ELR (cell line): ENCODE measurements at regions not wholly inside any gene's neighbourhood (a gene's known extent, or its start where the extent isn't known, plus 50 kb on each side); places are given as distances from the start of the nearest gene placed in this dataset.
A peak's percentile ranks its signal among the peaks of the same experiment; 100 is the strongest.

Experiments
- DNase-seq: peaks from one replicate; pipeline ENCODE4 v3.0.0-alpha.2; 2015; ENCODE audit warnings: low read depth

DNA sequence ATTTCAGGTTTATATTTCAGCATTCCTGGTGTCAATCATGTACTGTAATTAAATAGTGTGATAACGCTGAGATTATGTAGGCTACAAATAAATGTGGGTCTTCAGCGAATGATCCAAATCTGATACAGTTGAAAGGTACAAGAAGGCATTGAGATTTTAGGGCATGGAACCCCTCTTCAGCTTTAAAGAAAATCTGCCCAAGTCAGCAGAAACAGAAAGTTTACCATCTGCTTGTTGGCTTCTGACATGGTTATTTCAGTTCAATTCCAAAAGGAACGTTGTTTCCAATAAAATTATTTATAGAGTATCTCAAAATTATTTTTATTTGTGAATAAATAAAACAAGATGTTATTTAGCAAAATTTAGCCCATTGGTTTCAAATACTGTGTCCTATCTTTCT, 400.2 kb upstream of the RORA start:
- no peak for DNase-seq

DNA sequence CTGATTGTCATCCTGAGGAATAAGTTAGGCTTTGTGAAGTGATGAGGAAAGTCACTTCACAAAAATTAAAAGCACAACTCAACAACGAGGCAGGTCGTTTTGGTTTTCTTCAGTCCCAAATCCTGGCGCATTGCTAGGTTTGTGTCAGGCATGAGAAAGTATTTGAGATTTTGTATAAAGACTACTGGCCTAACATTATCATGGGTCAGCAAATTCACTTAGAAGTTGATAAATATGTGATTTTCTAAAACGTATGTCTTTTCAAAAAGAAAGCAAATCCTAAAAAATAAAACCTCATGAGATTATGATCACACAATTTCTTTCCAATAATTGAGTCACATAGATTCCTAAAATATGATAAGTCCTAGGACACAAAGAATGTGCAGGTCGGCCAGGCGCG, 395.8 kb upstream of the RORA start:
- DNase-seq, result no peak

DNA sequence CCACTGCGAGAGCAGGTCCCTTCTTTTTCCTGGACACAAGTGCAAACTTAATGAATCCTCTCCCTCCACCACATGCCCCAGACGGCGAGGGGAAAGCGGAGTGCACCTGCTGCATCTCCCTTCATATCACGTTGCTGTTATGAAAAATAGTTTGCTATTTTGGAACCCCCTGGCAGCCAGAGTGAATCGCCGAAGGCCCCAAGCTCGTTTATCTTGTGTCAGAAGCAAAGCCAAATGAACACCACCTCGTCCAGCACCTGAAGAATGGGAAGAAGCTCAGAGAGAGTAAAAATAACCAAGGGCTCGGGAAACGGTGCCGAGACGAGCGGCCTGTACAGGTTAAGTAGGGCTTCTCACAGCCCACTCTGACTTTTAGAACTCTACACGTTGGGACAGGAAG, 394.6 kb upstream of the RORA start:
- DNase-seq, result no peak

DNA sequence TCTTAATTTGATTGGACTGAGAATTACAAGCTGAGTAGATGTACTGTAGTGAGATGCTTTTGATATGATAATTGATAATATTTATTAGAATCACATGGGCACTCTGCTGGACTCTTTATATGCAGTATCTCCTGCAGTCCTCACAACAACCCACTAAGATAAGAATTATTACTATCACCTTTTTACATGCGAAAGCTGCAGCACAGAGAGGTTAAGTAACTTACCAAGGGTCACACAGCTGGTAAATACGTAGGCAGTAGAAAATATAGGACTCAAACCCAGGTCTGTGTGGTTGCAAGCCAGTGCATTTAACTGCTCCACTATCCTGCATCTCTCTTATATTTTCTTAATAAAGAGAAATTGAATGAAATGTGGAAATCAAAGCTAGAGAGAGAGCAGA, 392.8 kb upstream of the RORA start:
- no peak for DNase-seq

GRCh38 chr15:61621146-61621545, 392.0 kb upstream of the RORA start:
- DNase-seq, result peak; percentile 6

DNA sequence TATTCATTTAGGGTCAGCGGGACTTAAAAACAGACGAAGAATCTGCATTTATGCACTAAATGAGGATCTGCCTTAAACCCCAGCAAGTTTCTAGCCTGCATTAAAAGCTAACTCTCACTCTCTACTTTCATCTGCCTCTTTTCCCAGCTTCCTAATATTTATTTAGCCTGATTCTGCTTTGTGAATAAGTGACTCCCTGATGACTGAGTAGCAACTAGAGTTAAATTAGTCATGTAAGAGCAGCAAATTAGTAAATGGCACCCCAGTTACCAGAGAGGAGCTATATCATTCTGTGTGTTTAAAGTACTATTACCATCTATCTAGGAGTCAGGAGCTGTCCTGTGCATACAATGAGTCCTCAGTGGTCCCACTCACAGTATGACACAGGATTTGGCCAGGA, 391.0 kb upstream of the RORA start:
- DNase-seq, result no peak

DNA sequence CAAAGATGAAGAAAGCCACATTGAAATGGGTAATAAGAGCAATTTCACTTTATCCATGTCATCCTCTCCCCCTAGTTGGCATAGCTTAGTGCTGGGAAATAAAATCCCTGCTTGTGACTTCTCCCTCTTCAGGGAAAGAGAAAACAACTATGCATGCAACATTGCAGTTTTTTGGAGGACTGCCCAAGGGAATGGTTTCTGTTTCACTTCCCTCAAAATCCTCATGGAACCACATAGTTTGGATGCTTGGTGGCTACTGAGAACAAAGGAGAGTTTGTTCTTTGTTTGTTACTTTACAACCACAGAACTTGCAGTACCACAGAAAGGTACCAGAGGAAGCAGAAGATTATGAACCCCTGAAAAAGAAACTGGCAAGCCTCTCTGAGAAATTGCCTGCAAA, 384.6 kb upstream of the RORA start:
- peak; percentile 1 for DNase-seq

- DNase-seq, result no peak
These were observed 384.0 kb upstream of the RORA start for GRCh38 chr15:61613138-61613537.

GRCh38 chr15:61612111-61612510, 383.0 kb upstream of the RORA start:
- DNase-seq, result no peak

DNA sequence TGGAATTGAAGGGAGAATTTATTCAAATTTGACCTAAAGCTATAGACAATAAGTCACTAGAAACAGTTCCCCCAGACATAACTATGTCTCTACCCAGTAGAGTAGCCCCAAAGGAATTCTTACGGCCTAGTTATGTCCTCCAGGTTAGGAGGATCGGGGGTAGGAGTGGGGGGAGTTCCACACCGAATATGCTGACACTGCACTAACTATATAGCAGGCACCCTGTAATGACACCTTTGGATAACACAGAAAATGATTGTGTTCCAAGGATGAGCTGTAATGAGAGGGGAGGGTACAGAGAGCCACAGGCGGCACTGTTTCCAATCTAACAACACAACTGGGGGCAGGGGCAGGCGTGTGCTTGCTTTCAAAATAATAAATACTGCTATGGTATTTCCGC, 376.2 kb upstream of the RORA start:
- no peak for DNase-seq

DNA sequence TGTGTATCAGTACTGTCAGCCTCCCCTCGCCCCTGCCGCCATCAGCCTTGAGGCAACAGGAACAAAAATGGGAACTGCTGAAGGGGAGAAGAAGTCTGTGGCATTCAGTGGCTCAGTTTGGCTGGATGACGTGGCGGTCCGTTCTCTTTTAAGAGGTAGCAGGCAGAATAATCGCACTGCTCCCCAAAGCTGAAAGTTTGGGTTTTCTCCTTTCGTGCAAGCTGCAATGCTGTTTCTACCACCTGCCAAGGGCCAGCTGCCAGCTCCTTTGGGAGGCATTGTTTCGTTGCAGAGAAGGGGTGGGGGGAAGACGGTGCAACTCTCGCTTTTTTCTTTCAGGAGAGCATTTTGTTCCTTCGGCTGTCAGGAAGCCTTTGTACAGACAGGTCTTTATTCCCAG, 369.6 kb upstream of the RORA start:
- DNase-seq, result no peak

GRCh38 chr15:61584410-61584809, 355.3 kb upstream of the RORA start:
- no peak for DNase-seq

- no peak for DNase-seq
These were observed 353.0 kb upstream of the RORA start for GRCh38 chr15:61582092-61582491.

- no peak for DNase-seq
These were observed 346.5 kb upstream of the RORA start for GRCh38 chr15:61575597-61575996.

GRCh38 chr15:61571026-61571425, 341.9 kb upstream of the RORA start:
- DNase-seq, result no peak

DNA sequence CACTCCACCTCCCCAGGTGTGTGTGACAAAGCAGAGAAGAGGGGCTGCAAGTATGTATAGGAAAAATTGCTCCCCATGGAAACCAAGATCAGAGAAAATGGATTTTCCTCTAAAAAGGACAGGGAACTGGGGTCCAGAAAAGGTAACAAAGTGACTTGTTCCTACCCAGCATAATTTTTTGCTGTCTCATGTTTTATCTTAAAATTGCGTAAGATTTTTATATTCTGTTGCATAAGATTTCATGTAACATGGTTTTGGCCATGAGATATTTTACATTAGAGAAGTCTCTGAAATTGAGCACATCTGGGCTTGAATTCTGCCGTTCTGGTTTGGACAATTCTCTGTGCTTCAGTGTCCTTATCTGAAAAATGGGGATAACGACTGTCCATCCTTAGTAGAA, 335.7 kb upstream of the RORA start:
- no peak for DNase-seq

DNA sequence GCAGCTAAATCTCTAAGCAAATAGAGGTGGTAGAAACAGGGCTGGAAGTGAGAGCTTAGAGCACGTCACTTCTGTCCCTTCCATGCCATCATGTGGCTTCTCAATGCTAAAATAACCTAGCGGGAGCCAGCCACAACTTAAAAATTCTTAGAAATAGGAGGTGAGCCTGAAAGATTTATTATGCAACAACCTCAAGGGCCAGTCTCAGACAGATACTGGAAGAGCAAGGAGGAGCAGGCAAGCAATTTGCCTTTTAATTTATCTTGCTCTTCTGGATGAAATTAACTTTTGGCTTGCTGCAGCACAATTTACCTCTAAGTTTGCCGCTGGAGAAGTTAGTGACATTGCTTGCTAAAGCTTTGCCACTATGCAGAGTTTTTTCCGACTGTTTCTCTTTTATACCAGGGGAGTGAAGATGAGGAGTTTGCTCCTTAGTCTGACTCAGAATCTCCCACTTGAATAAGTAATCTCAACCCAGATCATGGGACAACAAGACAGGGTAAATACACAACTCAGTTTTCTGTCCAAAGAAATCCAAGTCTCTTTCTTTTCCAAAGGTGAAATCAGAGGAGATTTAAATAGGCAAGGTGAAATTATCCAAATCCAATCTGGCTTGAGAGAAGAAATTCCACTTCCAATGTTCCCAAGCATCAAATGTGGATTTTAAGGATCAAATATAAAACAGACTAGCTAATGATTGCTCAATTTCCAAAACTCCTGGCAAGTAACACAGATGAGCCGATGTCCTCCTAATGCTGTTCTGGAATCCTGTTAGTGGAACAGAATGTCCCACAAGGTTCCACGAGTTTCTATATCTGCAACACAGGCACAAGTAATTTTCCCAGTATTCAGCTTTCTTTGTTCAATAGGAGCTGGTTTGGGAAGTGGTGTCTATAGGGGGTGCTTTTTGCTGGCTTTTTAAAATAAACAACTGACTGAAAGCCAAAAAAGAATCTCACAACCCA, 329.4 kb upstream of the RORA start:
- no peak for DNase-seq

DNA sequence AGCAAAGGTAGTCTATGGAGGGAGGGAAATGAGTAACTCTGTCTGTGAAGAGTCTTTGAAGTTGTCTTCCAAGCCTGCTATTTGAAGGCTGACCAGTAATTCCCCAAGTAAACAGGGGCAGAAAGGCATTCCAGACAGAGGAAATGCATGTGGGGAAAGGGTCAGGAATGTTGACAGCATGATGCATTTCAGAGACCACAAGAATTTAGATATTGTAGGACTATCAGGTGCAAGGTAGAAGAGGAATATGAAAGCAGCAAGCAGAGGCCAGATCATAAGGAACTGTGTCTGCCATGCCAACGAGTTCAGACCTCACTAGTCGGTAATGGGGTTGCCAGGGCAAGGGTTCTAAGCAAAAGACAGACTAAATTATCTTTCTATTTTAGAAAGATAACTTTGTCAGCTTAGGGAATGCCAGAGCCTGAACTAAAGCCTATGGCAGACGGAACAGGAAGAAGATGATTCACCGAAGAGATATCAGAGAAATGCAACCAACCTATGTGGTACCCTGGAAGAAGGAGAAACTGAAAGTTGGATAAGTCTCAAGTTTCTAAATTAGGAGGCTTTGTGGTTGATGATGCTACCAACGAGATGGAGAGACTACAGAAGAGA, 327.0 kb upstream of the RORA start:
- DNase-seq, result peak; percentile 70

- no peak for DNase-seq
These were observed 320.6 kb upstream of the RORA start for GRCh38 chr15:61549727-61550126.

DNA sequence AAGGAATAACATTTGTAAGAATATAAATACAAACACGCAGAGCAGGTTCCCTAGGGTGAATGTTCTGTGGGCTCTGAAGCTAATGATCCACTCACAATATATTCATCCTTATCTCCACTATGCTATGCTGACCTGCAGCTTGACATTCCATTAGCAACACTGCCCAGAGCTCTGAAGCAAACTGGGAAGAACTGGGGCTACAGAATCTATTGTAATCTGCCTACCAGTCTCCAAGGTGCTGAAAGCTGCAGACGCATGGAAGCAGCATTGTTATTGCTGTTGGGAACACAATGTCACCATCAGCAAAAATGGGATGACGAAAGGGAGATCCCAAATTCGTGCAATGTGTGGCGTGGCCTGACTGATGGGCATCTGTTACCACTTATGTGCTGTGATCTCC, 316.7 kb upstream of the RORA start:
- DNase-seq, result no peak

GRCh38 chr15:61541516-61541915, 312.4 kb upstream of the RORA start:
- no peak for DNase-seq

DNA sequence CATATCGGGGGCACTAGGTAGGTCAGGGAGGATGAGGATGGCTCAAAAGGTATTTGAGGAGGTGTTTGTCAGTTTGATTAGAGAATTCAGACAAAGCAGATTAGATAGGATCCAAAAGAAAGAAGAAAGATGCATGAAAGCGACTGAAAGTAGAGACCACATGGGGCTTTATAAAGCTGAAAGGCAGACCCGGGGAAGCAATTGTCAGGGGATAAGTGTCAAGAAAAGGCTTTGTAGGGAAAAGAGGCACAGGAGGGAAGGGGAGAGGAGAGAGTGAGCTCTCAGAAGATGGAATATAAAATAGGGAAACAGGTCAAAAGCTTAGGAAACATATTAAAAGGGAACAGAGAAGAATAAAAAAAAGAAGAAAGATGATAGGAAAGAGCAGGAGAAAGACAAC, 308.2 kb upstream of the RORA start:
- no peak for DNase-seq

DNA sequence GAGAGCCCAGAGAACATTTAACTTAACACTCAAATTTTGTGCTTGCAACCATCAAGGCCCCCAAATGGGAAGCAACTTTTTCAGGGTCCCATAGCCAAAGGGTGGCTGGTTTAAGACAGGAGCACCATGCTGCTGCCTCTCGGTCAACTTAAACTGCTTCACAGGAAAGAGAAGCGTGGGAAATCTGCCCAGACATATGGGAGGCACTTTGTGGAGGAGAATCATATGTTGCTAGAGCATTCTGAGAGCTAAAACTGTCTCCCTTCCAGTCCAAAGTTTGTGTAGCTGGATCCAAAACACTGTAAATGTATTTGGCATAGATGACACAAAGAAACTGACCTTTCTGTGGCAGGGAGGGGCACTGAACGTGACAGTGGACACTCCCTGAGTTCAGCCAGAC, 305.9 kb upstream of the RORA start:
- no peak for DNase-seq

DNA sequence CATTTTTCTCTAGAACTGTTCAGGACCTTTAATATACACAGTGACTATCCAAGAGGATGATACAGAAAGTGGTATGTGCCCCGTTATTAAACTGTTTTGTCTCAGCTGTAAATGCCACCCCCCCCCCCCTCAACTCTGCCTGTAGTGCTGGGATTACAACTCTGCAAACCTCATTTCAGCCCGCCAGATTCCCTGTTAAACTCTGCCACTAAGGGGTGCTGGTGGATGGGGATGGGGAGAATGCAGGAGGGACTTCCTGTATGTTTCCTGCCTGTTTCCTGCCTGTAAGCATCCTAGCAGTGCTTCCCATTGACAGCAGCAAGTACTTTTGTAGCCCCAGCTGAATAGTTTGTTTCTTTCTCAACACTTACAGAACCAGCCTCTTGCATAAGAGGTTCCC, 301.7 kb upstream of the RORA start:
- DNase-seq, result peak; percentile 27
